DOHH2 (cell line): ENCODE measurements at regions not wholly inside any gene's neighbourhood (a gene's known extent, or its start where the extent isn't known, plus 50 kb on each side); places are given as distances from the start of the nearest gene placed in this dataset.

Source experiments
- H3F3A ChIP-seq: fragments of 200-600 bp; sonication (generic), shearing (Covaris generic); 2 replicates; pipeline ENCODE4 v1.6.0; 2016; ENCODE audit warnings: antibody characterized with exemption, mild to moderate bottlenecking; ENCODE audit not compliant: control insufficient read depth, insufficient read depth
- H3K27ac ChIP-seq: fragments of 200-600 bp; sonication (generic); 2 replicates; pipeline ENCODE4 v1.5.1; 2014; ENCODE audit warnings: low read depth, mild to moderate bottlenecking, low read length, moderate library complexity
- H3K27me3 ChIP-seq: fragments of 200-600 bp; sonication (generic); 2 replicates; pipeline ENCODE4 v1.6.1; 2014; ENCODE audit warnings: mild to moderate bottlenecking, low read length, mixed read lengths; ENCODE audit not compliant: control insufficient read depth
- H3K36me3 ChIP-seq: fragments of 200-600 bp; sonication (generic); 2 replicates; pipeline ENCODE4 v1.6.1; 2014; ENCODE audit warnings: mild to moderate bottlenecking, low read length, moderate library complexity, mixed read lengths; ENCODE audit not compliant: control insufficient read depth
- H3K4me1 ChIP-seq: fragments of 200-600 bp; sonication (generic); 2 replicates; pipeline ENCODE4 v1.6.1; 2014; ENCODE audit warnings: mild to moderate bottlenecking, low read length, mixed read lengths; ENCODE audit not compliant: control insufficient read depth
- H3K4me2 ChIP-seq: fragments of 200-600 bp; sonication (generic); 2 replicates; pipeline ENCODE4 v1.6.0; 2014; ENCODE audit warnings: mild to moderate bottlenecking, low read length, moderate library complexity
- H3K4me3 ChIP-seq: fragments of 200-600 bp; sonication (generic); 2 replicates; pipeline ENCODE4 v1.5.1; 2014; ENCODE audit warnings: mild to moderate bottlenecking, low read length, mixed read lengths
- H3K79me2 ChIP-seq: fragments of 200-600 bp; sonication (generic); 2 replicates; pipeline ENCODE4 v1.6.1; 2014; ENCODE audit warnings: mild to moderate bottlenecking, low read length, mixed read lengths; ENCODE audit not compliant: control insufficient read depth
- H3K9me2 ChIP-seq: fragments of 200-600 bp; sonication (generic); replicated peaks from 2 replicates; pipeline ENCODE4 v1.6.1; 2014; ENCODE audit warnings: mild to moderate bottlenecking, low read length, mixed read lengths; ENCODE audit not compliant: control insufficient read depth
- H3K9me3 ChIP-seq: fragments of 200-600 bp; sonication (generic); 2 replicates; pipeline ENCODE4 v1.6.1; 2014; ENCODE audit warnings: antibody characterized with exemption, low read length, mixed read lengths; ENCODE audit not compliant: control insufficient read depth, insufficient read depth
- H4K20me1 ChIP-seq: fragments of 200-600 bp; sonication (generic); 2 replicates; pipeline ENCODE4 v1.6.0; 2014; ENCODE audit warnings: low read depth, mild to moderate bottlenecking, antibody characterized with exemption, low read length, moderate library complexity; ENCODE audit not compliant: control insufficient read depth, insufficient read depth
- CTCF ChIP-seq: fragments of 200-600 bp; sonication (generic); IDR thresholded peaks from one replicate; pipeline ENCODE4 v1.5.1; 2014; ENCODE audit warnings: antibody characterized with exemption, mild to moderate bottlenecking, low read depth, low read length; ENCODE audit not compliant: poor library complexity, severe bottlenecking
- EZH2phosphoT487 ChIP-seq: fragments of 200-600 bp; sonication (generic); IDR thresholded peaks from 2 replicates; pipeline ENCODE4 v1.6.1; 2017; ENCODE audit warnings: borderline replicate concordance, mild to moderate bottlenecking, antibody characterized with exemption, low read length, moderate library complexity, mixed read lengths

- H3K27me3 ChIP-seq: no peaks in the 10 kb centered on the region
- H3K9me2 ChIP-seq: no peaks in the 10 kb centered on the region
- no peaks in the 10 kb centered on the region for H3K4me1 ChIP-seq
- TF ChIP-seq CTCF (no peak), EZH2phosphoT487 (no peak)
- no peak overlapping the region for H3K4me2 ChIP-seq
- H3K9me3 ChIP-seq: no peaks in the 10 kb centered on the region
- H3K4me3 ChIP-seq: no peak overlapping the region
- H3K36me3 ChIP-seq: no peaks in the 10 kb centered on the region
- H3F3A ChIP-seq: no peaks in the 10 kb centered on the region
- H3K79me2 ChIP-seq: no peaks in the 10 kb centered on the region
- no peak overlapping the region for H3K27ac ChIP-seq
- H4K20me1 ChIP-seq: no peaks in the 10 kb centered on the region
Measured at GRCh38 chr4:187608001-187608421, 387.6 kb upstream of the ZFP42 start.

- TF ChIP-seq EZH2phosphoT487: no peak
- no peak for TF ChIP-seq CTCF
- Histone ChIP-seq H3F3A (no peaks in the 10 kb centered on the region), H4K20me1 (no peaks in the 10 kb centered on the region), H3K4me3 (no peak overlapping the region), H3K9me3 (0 out of 2 replicates have a peak, but pooled peaks cover 4% of the 10 kb centered on the region), H3K79me2 (no peaks in the 10 kb centered on the region), H3K9me2 (no peaks in the 10 kb centered on the region), H3K27me3 (no peaks in the 10 kb centered on the region), H3K27ac (no peak overlapping the region), H3K4me2 (no peak overlapping the region), H3K36me3 (no peaks in the 10 kb centered on the region), H3K4me1 (no peaks in the 10 kb centered on the region)
Measured at GRCh38 chr4:187612301-187612700, 383.3 kb upstream of the ZFP42 start.

GRCh38 chr4:187613089-187613839 lies 382.3 kb upstream of the ZFP42 start:
- Histone ChIP-seq H3K9me2 (no peaks in the 10 kb centered on the region), H4K20me1 (no peaks in the 10 kb centered on the region), H3K79me2 (no peaks in the 10 kb centered on the region), H3K4me3 (no peak overlapping the region), H3K4me2 (no peak overlapping the region), H3K36me3 (no peaks in the 10 kb centered on the region), H3K9me3 (0 out of 2 replicates have a peak, but pooled peaks cover 4% of the 10 kb centered on the region), H3F3A (no peaks in the 10 kb centered on the region), H3K27ac (no peak overlapping the region), H3K27me3 (no peaks in the 10 kb centered on the region), H3K4me1 (no peaks in the 10 kb centered on the region)
- TF ChIP-seq EZH2phosphoT487 (no peak), CTCF (no peak)
